ENCODE measurements at regions not wholly inside any gene's neighbourhood (a gene's known extent, or its start where the extent isn't known, plus 50 kb on each side); places are given as distances from the start of the nearest gene placed in this dataset.

DNA sequence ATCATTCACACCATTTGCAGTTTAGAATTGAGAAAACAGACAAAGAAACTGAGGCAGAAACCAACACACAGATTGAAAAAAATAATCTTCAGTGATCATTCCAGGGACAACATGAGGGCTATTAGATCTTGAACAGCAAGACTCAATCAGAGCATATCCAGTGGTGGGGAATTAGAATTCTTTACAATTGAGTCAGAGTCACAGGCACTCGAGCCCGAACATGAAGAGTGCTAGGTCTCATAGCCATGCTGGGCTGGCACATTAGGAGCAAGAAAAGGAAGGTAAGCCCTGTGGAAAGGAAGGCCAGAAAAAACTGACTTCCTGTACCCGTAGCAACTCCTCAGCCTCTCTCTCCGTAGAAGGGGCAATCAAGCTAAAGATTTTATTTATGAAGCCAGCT, 419.9 kb downstream of the HAO1 start:
- TF ChIP-seq CTCF (IDR thresholded peaks at IDR 0.05) (no peak), POLR2A (IDR thresholded peaks at IDR 0.05) (no peak)

Data from uterus (tissue), 2 donors.